ENCODE measurements at regions not wholly inside any gene's neighbourhood (a gene's known extent, or its start where the extent isn't known, plus 50 kb on each side); places are given as distances from the start of the nearest gene placed in this dataset.
"Not testable (repeated sequence)": the region's sequence is repeated elsewhere in the genome, so short reads cannot be mapped to it uniquely, and the experiment has no call there.

DNA sequence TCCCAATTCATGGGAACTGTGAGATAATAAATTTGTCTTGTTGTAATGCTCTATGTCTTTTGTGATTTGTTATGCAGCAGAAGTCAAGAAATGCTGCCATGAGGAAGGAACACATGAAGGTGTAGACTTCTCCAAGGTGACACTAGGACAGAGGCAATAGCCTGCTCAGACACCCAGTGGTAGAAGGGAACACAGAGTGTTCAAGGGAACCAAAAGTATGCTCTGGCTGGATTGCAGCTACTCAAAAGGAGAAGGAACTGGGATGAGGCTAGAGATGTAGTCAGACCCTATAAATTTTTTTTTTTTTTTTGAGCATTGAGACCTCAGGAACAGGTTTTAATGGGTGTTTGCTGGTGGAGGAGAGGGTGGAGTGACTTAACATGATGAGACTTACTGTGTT lies 232.5 kb downstream of the PARP8 start:
- DNase-seq (ENCODE audit: low read depth in 4 of 6, low spot score in 6 of 6) = no peak
- Histone ChIP-seq H3K4me1 (ENCODE audit: control insufficient read depth, insufficient read depth, low read length) (no peaks in the 10 kb centered on the region), H3K27me3 (ENCODE audit: control insufficient read depth, insufficient read depth, low read length) (no peaks in the 10 kb centered on the region), H3K27ac (ENCODE audit: low read depth, low read length) (no peak overlapping the region), H3K36me3 (ENCODE audit: control insufficient read depth, insufficient read depth, low read length) (no peaks in the 10 kb centered on the region), H3K9me3 (ENCODE audit: control insufficient read depth, insufficient read depth, low read length) (no peaks in the 10 kb centered on the region), H3K4me3 (ENCODE audit: low read depth, low read length) (no peak overlapping the region)

DNA sequence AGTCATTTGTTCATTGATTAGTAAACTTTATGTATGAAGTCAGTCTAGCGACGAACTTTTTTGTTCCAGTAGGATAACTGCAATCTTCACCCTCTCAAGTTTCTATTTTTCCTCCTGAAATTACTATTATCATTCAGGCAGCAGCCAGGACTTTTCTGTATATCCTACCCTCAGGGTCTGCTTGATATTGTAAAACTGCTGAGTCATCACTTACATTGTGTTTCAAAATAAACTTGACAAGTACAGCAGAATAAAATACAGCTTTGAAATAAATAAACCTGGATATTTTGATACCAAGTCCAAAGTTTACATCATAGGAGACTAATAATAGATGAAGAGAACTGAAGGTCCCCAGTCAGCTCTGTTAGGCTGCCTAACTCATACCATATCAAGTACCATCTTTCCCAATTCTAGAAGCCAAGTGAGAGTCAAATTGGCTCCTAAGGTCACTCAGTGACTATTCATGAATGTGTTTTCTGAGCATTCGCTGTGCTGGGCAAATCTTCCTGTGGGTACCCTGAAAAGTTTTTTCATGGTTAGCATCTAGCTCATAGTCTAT lies 234.6 kb downstream of the PARP8 start:
- DNase-seq (ENCODE audit: low read depth in 4 of 6, low spot score in 6 of 6) = no peak
- no peak overlapping the region for H3K27ac ChIP-seq (ENCODE audit: low read depth, low read length)

GRCh38 chr5:50903651-50904050 lies 237.2 kb downstream of the PARP8 start:
- DNase-seq (ENCODE audit: low read depth in 4 of 6, low spot score in 6 of 6) = no peak
- no peak overlapping the region for H3K27ac ChIP-seq (ENCODE audit: low read depth, low read length)

More for the DNA sequence above, 234.6 kb downstream of the PARP8 start:
- no peak overlapping the region for H3K4me3 ChIP-seq (ENCODE audit: low read depth, low read length)
- 80% methylated on average over 1 of the region's 3 CpGs for WGBS (ENCODE audit: insufficient coverage)
- no peaks in the 10 kb centered on the region for H3K27me3 ChIP-seq (ENCODE audit: control insufficient read depth, insufficient read depth, low read length)
- H3K9me3 ChIP-seq (ENCODE audit: control insufficient read depth, insufficient read depth, low read length) = no peaks in the 10 kb centered on the region
- H3K4me1 ChIP-seq (ENCODE audit: control insufficient read depth, insufficient read depth, low read length) = no peaks in the 10 kb centered on the region
- no peaks in the 10 kb centered on the region for H3K36me3 ChIP-seq (ENCODE audit: control insufficient read depth, insufficient read depth, low read length)

GRCh38 chr5:50905996-50906570 lies 239.6 kb downstream of the PARP8 start:
- Histone ChIP-seq H3K36me3 (ENCODE audit: control insufficient read depth, insufficient read depth, low read length) (no peaks in the 10 kb centered on the region), H3K4me3 (ENCODE audit: low read depth, low read length) (no peak overlapping the region), H3K9me3 (ENCODE audit: control insufficient read depth, insufficient read depth, low read length) (no peaks in the 10 kb centered on the region), H3K27me3 (ENCODE audit: control insufficient read depth, insufficient read depth, low read length) (no peaks in the 10 kb centered on the region), H3K27ac (ENCODE audit: low read depth, low read length) (no peak overlapping the region), H3K4me1 (ENCODE audit: control insufficient read depth, insufficient read depth, low read length) (no peaks in the 10 kb centered on the region)
- no peak for DNase-seq (ENCODE audit: low read depth in 4 of 6, low spot score in 6 of 6)
- WGBS (ENCODE audit: insufficient coverage) = 94% methylated on average over 1 of the region's 2 CpGs

More at GRCh38 chr5:50903651-50904050, 237.2 kb downstream of the PARP8 start:
- no peaks in the 10 kb centered on the region for H3K27me3 ChIP-seq (ENCODE audit: control insufficient read depth, insufficient read depth, low read length)
- no peaks in the 10 kb centered on the region for H3K36me3 ChIP-seq (ENCODE audit: control insufficient read depth, insufficient read depth, low read length)
- no peaks in the 10 kb centered on the region for H3K4me1 ChIP-seq (ENCODE audit: control insufficient read depth, insufficient read depth, low read length)
- no peak overlapping the region for H3K4me3 ChIP-seq (ENCODE audit: low read depth, low read length)
- 78% methylated on average over 2 of the region's 2 CpGs for WGBS (ENCODE audit: insufficient coverage)
- no peaks in the 10 kb centered on the region for H3K9me3 ChIP-seq (ENCODE audit: control insufficient read depth, insufficient read depth, low read length)

GRCh38 chr5:50920160-50920559 lies 253.7 kb downstream of the PARP8 start:
- H3K4me3 ChIP-seq (ENCODE audit: low read depth, low read length); H3K4me1 ChIP-seq (ENCODE audit: control insufficient read depth, insufficient read depth, low read length); H3K36me3 ChIP-seq (ENCODE audit: control insufficient read depth, insufficient read depth, low read length); DNase-seq (ENCODE audit: low read depth in 4 of 6, low spot score in 6 of 6); H3K27me3 ChIP-seq (ENCODE audit: control insufficient read depth, insufficient read depth, low read length); H3K27ac ChIP-seq (ENCODE audit: low read depth, low read length); H3K9me3 ChIP-seq (ENCODE audit: control insufficient read depth, insufficient read depth, low read length): not testable (repeated sequence)
- WGBS (ENCODE audit: insufficient coverage) = 93% methylated on average over 9 of the region's 13 CpGs

- DNase-seq (ENCODE audit: low read depth in 4 of 6, low spot score in 6 of 6) = no peak
- Histone ChIP-seq H3K27ac (ENCODE audit: low read depth, low read length) (no peak overlapping the region), H3K36me3 (ENCODE audit: control insufficient read depth, insufficient read depth, low read length) (no peaks in the 10 kb centered on the region), H3K4me3 (ENCODE audit: low read depth, low read length) (no peak overlapping the region), H3K27me3 (ENCODE audit: control insufficient read depth, insufficient read depth, low read length) (no peaks in the 10 kb centered on the region), H3K4me1 (ENCODE audit: control insufficient read depth, insufficient read depth, low read length) (peaks cover 3% of the 10 kb centered on the region), H3K9me3 (ENCODE audit: control insufficient read depth, insufficient read depth, low read length) (no peaks in the 10 kb centered on the region)
- WGBS (ENCODE audit: insufficient coverage) = 96% methylated on average over 12 of the region's 20 CpGs
Measured at GRCh38 chr5:50921366-50922133, 255.1 kb downstream of the PARP8 start.

- not testable (repeated sequence) for H3K27me3 ChIP-seq (ENCODE audit: control insufficient read depth, insufficient read depth, low read length); H3K9me3 ChIP-seq (ENCODE audit: control insufficient read depth, insufficient read depth, low read length); H3K36me3 ChIP-seq (ENCODE audit: control insufficient read depth, insufficient read depth, low read length); H3K27ac ChIP-seq (ENCODE audit: low read depth, low read length); DNase-seq (ENCODE audit: low read depth in 4 of 6, low spot score in 6 of 6); H3K4me3 ChIP-seq (ENCODE audit: low read depth, low read length); H3K4me1 ChIP-seq (ENCODE audit: control insufficient read depth, insufficient read depth, low read length)
- 89% methylated on average over 30 of the region's 37 CpGs for WGBS (ENCODE audit: insufficient coverage)
Measured at GRCh38 chr5:50922134-50922941, 255.9 kb downstream of the PARP8 start.

DNA sequence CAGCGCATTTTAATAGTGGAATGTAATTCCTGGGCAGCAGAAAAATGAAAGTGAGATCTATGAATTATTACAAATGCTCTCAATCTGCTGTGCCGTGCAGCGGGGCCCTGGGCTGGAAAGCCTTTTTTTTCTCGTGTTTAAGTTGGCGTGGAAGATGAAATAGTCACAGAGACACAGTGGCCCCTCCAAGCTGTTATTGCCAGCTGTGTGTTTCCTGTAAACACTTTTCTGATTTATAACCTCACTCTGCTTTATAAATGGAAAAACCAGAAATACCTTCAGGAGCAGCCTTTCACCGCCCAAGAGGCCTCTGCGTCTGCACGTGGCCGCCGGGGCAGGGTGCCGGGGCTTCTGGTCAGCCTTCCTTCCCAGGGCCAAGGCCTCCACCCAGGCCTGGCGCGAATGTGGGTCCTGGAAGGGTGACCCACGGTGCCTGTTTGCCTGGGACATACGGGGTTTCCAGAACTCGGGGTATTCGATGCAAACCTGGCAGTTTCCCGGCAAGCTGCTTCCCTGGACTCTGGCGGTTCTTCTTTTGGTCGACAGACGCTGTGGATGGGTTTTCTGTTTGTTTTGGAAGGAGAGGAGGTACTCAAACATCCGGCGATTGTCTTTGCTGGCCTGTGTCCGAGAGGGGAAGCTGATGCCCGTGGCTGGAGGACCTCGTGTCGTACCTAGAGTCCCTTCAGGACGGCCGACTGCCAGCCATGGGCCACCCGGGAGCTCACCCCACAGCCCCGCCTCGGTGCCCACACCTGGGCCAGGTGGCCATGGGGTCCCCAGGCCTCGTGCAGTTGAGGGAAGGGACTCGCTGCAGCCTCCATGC lies 256.7 kb downstream of the PARP8 start:
- no peaks in the 10 kb centered on the region for H3K9me3 ChIP-seq (ENCODE audit: control insufficient read depth, insufficient read depth, low read length)
- DNase-seq (ENCODE audit: low read depth in 4 of 6, low spot score in 6 of 6) = peak in 1 of 6 donors; percentile 20
- H3K27me3 ChIP-seq (ENCODE audit: control insufficient read depth, insufficient read depth, low read length) = no peaks in the 10 kb centered on the region
- H3K4me1 ChIP-seq (ENCODE audit: control insufficient read depth, insufficient read depth, low read length) = peaks cover 3% of the 10 kb centered on the region
- no peaks in the 10 kb centered on the region for H3K36me3 ChIP-seq (ENCODE audit: control insufficient read depth, insufficient read depth, low read length)
- 95% methylated on average over 33 of the region's 34 CpGs for WGBS (ENCODE audit: insufficient coverage)
- no peak overlapping the region for H3K4me3 ChIP-seq (ENCODE audit: low read depth, low read length)
- no peak overlapping the region for H3K27ac ChIP-seq (ENCODE audit: low read depth, low read length)
